Fibroblast of lung (primary cell): ENCODE measurements at regions not wholly inside any gene's neighbourhood (a gene's known extent, or its start where the extent isn't known, plus 50 kb on each side); places are given as distances from the start of the nearest gene placed in this dataset.

ENCODE experiments used
- DNase-seq, 2 donors: peaks; one replicate each; pipeline versions ENCODE4 v3.0.0 to v3.0.0-alpha.2; 2010; ENCODE audit warnings: low read depth in 2 of 2
- H2AFZ ChIP-seq: 2 replicates; pipeline ENCODE4 v1.5.1; 2012; ENCODE audit warnings: low read length, control low read depth, inconsistent platforms
- H3K27ac ChIP-seq: 2 replicates; pipeline ENCODE4 v1.5.1; 2011; ENCODE audit warnings: low read length, control low read depth; ENCODE audit not compliant: insufficient read depth
- H3K27me3 ChIP-seq: 2 replicates; pipeline ENCODE4 v1.5.1; 2011; ENCODE audit warnings: mild to moderate bottlenecking, low read length; ENCODE audit not compliant: control insufficient read depth, insufficient read depth
- H3K36me3 ChIP-seq: 2 replicates; pipeline ENCODE4 v1.5.1; 2011; ENCODE audit warnings: low read length; ENCODE audit not compliant: control insufficient read depth, insufficient read depth
- H3K4me1 ChIP-seq: 2 replicates; pipeline ENCODE4 v1.5.1; 2011; ENCODE audit warnings: low read length; ENCODE audit not compliant: control insufficient read depth, insufficient read depth; ENCODE audit errors: extremely low read depth
- H3K4me2 ChIP-seq: 2 replicates; pipeline ENCODE4 v1.5.1; 2011; ENCODE audit warnings: low read length, control low read depth; ENCODE audit not compliant: insufficient read depth; ENCODE audit errors: extremely low read depth
- H3K4me3 ChIP-seq, 4 experiments: fragments of 200-600 bp in 1 of 4; sonication (generic) in 1 of 4; replicated peaks in 1 of 4; 2 replicates each; pipeline ENCODE4 v1.5.1; 2011 to 2016; ENCODE audit warnings: low read length in 4 of 4, low read depth in 3 of 4, mild to moderate bottlenecking in 3 of 4, control low read depth in 2 of 4, inconsistent platforms in 1 of 4, mixed read lengths in 1 of 4; ENCODE audit not compliant: insufficient read depth in 1 of 4; ENCODE audit errors: control extremely low read depth in 1 of 4
- H3K79me2 ChIP-seq: 2 replicates; pipeline ENCODE4 v1.5.1; 2012; ENCODE audit warnings: mild to moderate bottlenecking, low read length, inconsistent platforms; ENCODE audit not compliant: control insufficient read depth, insufficient read depth
- H3K9ac ChIP-seq: 2 replicates; pipeline ENCODE4 v1.5.1; 2011; ENCODE audit warnings: mild to moderate bottlenecking, low read length, control low read depth; ENCODE audit not compliant: insufficient read depth
- H3K9me3 ChIP-seq: 2 replicates; pipeline ENCODE4 v1.5.1; 2012; ENCODE audit warnings: low read depth, low read length; ENCODE audit not compliant: control insufficient read depth, insufficient read depth
- H4K20me1 ChIP-seq: 2 replicates; pipeline ENCODE4 v1.5.1; 2011; ENCODE audit warnings: low read length; ENCODE audit not compliant: control insufficient read depth, insufficient read depth; ENCODE audit errors: extremely low read depth
- EZH2 ChIP-seq: IDR thresholded peaks from 2 replicates; pipeline ENCODE4 v1.5.1; 2012; ENCODE audit warnings: low read length, control low read depth, mild to moderate bottlenecking; ENCODE audit errors: missing control alignments
- TF ChIP-seq, protein P1 (sequence below), 2 donors: IDR thresholded peaks in 1 of 2; conservative IDR thresholded peaks in 1 of 2; 1 replicate in 1 of 2; 2 replicates in 1 of 2; pipeline ENCODE4 v1.5.1; 2011 to 2012; ENCODE audit warnings: low read length in 2 of 2, control low read depth in 1 of 2, inconsistent platforms in 1 of 2, low read depth in 1 of 2, mild to moderate bottlenecking in 1 of 2

DNA sequence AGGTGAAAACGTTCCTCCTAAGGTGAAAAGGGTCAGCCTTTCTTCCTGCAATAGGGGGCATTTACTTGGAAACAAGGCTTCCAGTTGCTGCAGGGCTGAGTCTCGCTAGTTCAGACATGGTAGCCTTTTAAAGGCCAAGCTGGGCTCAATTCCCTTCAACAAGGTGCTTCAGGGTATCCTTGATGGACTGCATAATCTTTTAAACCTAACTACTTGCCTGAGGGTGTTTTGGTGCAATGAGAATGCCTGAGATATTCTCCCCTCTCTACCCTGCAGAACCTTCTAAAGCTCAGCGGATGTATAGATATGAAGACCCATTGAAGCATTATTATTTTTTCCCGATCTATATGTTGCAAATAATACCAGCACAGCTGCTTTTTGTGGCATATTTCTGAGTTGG is 416.1 kb downstream of the QKI start:
- no peaks in the 10 kb centered on the region for H3K4me1 ChIP-seq
- H3K4me2 ChIP-seq = no peak overlapping the region
- no peaks in the 10 kb centered on the region for H3K36me3 ChIP-seq
- no peak for DNase-seq
- H4K20me1 ChIP-seq = no peaks in the 10 kb centered on the region
- TF ChIP-seq, protein P1, sequence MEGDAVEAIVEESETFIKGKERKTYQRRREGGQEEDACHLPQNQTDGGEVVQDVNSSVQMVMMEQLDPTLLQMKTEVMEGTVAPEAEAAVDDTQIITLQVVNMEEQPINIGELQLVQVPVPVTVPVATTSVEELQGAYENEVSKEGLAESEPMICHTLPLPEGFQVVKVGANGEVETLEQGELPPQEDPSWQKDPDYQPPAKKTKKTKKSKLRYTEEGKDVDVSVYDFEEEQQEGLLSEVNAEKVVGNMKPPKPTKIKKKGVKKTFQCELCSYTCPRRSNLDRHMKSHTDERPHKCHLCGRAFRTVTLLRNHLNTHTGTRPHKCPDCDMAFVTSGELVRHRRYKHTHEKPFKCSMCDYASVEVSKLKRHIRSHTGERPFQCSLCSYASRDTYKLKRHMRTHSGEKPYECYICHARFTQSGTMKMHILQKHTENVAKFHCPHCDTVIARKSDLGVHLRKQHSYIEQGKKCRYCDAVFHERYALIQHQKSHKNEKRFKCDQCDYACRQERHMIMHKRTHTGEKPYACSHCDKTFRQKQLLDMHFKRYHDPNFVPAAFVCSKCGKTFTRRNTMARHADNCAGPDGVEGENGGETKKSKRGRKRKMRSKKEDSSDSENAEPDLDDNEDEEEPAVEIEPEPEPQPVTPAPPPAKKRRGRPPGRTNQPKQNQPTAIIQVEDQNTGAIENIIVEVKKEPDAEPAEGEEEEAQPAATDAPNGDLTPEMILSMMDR (conservative IDR thresholded peaks at IDR 0.05 in 1 of 2, IDR thresholded peaks at IDR 0.05 in 1 of 2; ENCODE audit: low read depth in 1 of 2, low read length in 2 of 2) = no peak
- no peak for TF ChIP-seq EZH2
- H3K9ac ChIP-seq = no peak overlapping the region
- H3K27ac ChIP-seq = no peak overlapping the region
- no peak overlapping the region for H2AFZ ChIP-seq
- H3K9me3 ChIP-seq = no peaks in the 10 kb centered on the region
- no peaks in the 10 kb centered on the region for H3K27me3 ChIP-seq
- H3K79me2 ChIP-seq = no peaks in the 10 kb centered on the region
- no peak overlapping the region for H3K4me3 ChIP-seq

DNA sequence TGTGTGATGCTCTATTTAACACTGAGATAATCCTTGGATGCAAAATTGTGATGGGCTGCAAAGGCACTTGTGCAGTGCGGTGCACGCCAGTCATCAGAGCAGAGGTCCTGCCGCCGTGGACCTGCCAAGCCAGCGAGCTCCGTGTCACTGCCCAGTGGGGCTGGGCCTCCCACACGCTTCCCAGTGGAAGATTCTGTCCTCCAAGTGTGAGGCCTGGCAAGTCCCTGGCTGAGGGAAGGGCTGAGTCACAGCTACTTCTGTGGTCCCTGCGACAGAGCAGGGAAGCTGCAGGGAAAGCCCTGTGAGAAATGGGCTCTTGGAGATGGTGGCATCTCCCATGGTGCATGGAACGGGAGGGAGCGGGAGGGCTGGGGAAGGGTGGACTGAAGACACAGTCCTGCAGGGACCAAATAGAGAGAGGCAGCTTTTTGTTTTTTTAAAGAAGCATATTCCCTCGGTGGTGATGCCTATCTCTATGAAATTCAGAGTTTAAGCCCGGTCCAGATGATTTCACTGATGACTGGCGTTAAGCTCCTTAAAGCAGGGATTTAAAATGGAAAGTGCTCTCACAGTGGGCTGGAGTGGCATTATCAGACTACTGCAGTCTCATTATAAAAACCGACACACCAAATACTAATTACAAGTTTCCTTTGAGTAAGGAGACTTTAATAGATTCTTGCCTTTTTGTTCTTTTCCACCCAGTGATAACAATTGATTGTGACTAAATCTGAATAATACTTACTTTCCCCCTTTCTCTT is 413.7 kb downstream of the QKI start:
- no peaks in the 10 kb centered on the region for H3K27me3 ChIP-seq
- H3K4me1 ChIP-seq = no peaks in the 10 kb centered on the region
- H3K4me2 ChIP-seq = no peak overlapping the region
- peak in 1 of 2 donors; percentile 53 for DNase-seq
- no peaks in the 10 kb centered on the region for H3K9me3 ChIP-seq
- no peaks in the 10 kb centered on the region for H4K20me1 ChIP-seq
- H3K79me2 ChIP-seq = no peaks in the 10 kb centered on the region
- no peak overlapping the region for H2AFZ ChIP-seq
- H3K4me3 ChIP-seq = no peak overlapping the region
- no peaks in the 10 kb centered on the region for H3K36me3 ChIP-seq
- TF ChIP-seq, protein P1 (conservative IDR thresholded peaks at IDR 0.05 in 1 of 2, IDR thresholded peaks at IDR 0.05 in 1 of 2; ENCODE audit: low read depth in 1 of 2, low read length in 2 of 2) = no peak
- TF ChIP-seq EZH2 = no peak
- no peak overlapping the region for H3K27ac ChIP-seq
- H3K9ac ChIP-seq = no peak overlapping the region

DNA sequence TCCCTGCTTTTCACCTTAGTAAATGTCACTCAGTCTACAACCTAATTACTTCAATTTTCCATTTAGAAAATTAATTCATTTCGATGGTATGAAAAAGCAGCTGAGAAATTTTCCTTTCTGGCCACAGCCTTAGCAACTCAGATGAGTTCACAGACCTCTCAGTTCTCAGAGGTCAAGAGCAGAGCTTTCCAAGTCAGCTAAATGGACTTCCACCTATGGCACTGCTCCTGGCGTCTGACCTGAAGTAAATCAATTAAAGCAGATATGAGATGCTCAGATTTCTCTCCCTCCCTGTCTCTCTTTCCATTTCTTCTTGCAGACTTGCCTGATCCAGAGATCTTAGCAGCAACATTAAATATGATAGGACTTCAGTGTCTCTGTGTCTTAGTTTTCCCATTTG is 412.6 kb downstream of the QKI start:
- Histone ChIP-seq H3K36me3 (no peaks in the 10 kb centered on the region), H4K20me1 (no peaks in the 10 kb centered on the region), H2AFZ (no peak overlapping the region), H3K27ac (no peak overlapping the region), H3K9ac (no peak overlapping the region), H3K4me1 (no peaks in the 10 kb centered on the region), H3K79me2 (no peaks in the 10 kb centered on the region), H3K9me3 (no peaks in the 10 kb centered on the region), H3K4me2 (no peak overlapping the region), H3K4me3 (no peak overlapping the region), H3K27me3 (no peaks in the 10 kb centered on the region)
- TF ChIP-seq, protein P1 (conservative IDR thresholded peaks at IDR 0.05 in 1 of 2, IDR thresholded peaks at IDR 0.05 in 1 of 2; ENCODE audit: low read depth in 1 of 2, low read length in 2 of 2) = no peak
- no peak for TF ChIP-seq EZH2
- DNase-seq = no peak
